B cell (primary cell): ENCODE measurements at regions not wholly inside any gene's neighbourhood (a gene's known extent, or its start where the extent isn't known, plus 50 kb on each side); places are given as distances from the start of the nearest gene placed in this dataset.

Experiments
- CTCF ChIP-seq: fragments of 200-600 bp; IDR thresholded peaks from one replicate; pipeline ENCODE4 v1.8.0; 2022; ENCODE audit warnings: antibody characterized with exemption, mild to moderate bottlenecking
- EZH2 ChIP-seq: IDR thresholded peaks from 2 replicates; pipeline ENCODE4 v1.6.1; 2012; ENCODE audit warnings: borderline replicate concordance, low read depth, mild to moderate bottlenecking, moderate library complexity, low read length; ENCODE audit not compliant: insufficient read depth, poor library complexity, severe bottlenecking

GRCh38 chr2:102979429-102979828 lies 217.6 kb downstream of the TMEM182 start:
- TF ChIP-seq EZH2 (no peak), CTCF (no peak)
